ENCODE measurements at regions not wholly inside any gene's neighbourhood (a gene's known extent, or its start where the extent isn't known, plus 50 kb on each side); places are given as distances from the start of the nearest gene placed in this dataset.

- H3K9me3 Mint-ChIP-seq (ENCODE audit: low read depth) = no peaks in the 10 kb centered on the region
- ATAC-seq (no peak), DNase-seq (no peak)
- H3K4me3 Mint-ChIP-seq = no peak overlapping the region
- H3K4me1 Mint-ChIP-seq = no peaks in the 10 kb centered on the region
- H3K27me3 Mint-ChIP-seq = no peaks in the 10 kb centered on the region
- no peaks in the 10 kb centered on the region for H3K36me3 Mint-ChIP-seq
- no peak overlapping the region for H3K27ac Mint-ChIP-seq
- CTCF ChIA-PET = no interaction called here
Measured at GRCh38 chr12:41731061-41731460, 413.6 kb downstream of the GXYLT1 start.

- ATAC-seq = no peak
- H3K36me3 Mint-ChIP-seq = no peaks in the 10 kb centered on the region
Measured at GRCh38 chr12:41724216-41724615, 420.5 kb downstream of the GXYLT1 start.

GRCh38 chr12:41719214-41719613, 425.5 kb downstream of the GXYLT1 start:
- no peak for ATAC-seq
- no peaks in the 10 kb centered on the region for H3K4me1 Mint-ChIP-seq
- CTCF ChIA-PET = no interaction called here

More at GRCh38 chr12:41724216-41724615, 420.5 kb downstream of the GXYLT1 start:
- no peaks in the 10 kb centered on the region for H3K4me1 Mint-ChIP-seq
- CTCF ChIA-PET = no interaction called here
- DNase-seq = no peak
- no peak overlapping the region for H3K4me3 Mint-ChIP-seq
- no peaks in the 10 kb centered on the region for H3K27me3 Mint-ChIP-seq
- H3K27ac Mint-ChIP-seq = no peak overlapping the region
- no peaks in the 10 kb centered on the region for H3K9me3 Mint-ChIP-seq (ENCODE audit: low read depth)

GRCh38 chr12:41715256-41715655, 429.4 kb downstream of the GXYLT1 start:
- H3K27me3 Mint-ChIP-seq = no peaks in the 10 kb centered on the region
- DNase-seq = no peak
- no peak overlapping the region for H3K4me3 Mint-ChIP-seq
- no peaks in the 10 kb centered on the region for H3K36me3 Mint-ChIP-seq
- CTCF ChIA-PET = no interaction called here
- H3K27ac Mint-ChIP-seq = no peak overlapping the region
- no peaks in the 10 kb centered on the region for H3K4me1 Mint-ChIP-seq
- no peak for ATAC-seq
- H3K9me3 Mint-ChIP-seq (ENCODE audit: low read depth) = no peaks in the 10 kb centered on the region

More at GRCh38 chr12:41719214-41719613, 425.5 kb downstream of the GXYLT1 start:
- DNase-seq = no peak
- Mint-ChIP-seq H3K4me3 (no peak overlapping the region), H3K9me3 (ENCODE audit: low read depth) (no peaks in the 10 kb centered on the region), H3K27me3 (no peaks in the 10 kb centered on the region), H3K36me3 (no peaks in the 10 kb centered on the region), H3K27ac (no peak overlapping the region)

GRCh38 chr12:41709463-41710285, 435.0 kb downstream of the GXYLT1 start:
- ATAC-seq (no peak), DNase-seq (no peak)
- H3K27ac Mint-ChIP-seq = no peak overlapping the region
- no peaks in the 10 kb centered on the region for H3K9me3 Mint-ChIP-seq (ENCODE audit: low read depth)
- no peaks in the 10 kb centered on the region for H3K27me3 Mint-ChIP-seq
- CTCF ChIA-PET = no interaction called here
- no peak overlapping the region for H3K4me3 Mint-ChIP-seq
- H3K36me3 Mint-ChIP-seq = no peaks in the 10 kb centered on the region
- no peaks in the 10 kb centered on the region for H3K4me1 Mint-ChIP-seq

GRCh38 chr12:41709012-41709411, 435.7 kb downstream of the GXYLT1 start:
- H3K4me3 Mint-ChIP-seq = no peak overlapping the region
- no peak overlapping the region for H3K27ac Mint-ChIP-seq
- ATAC-seq (no peak), DNase-seq (no peak)
- no peaks in the 10 kb centered on the region for H3K36me3 Mint-ChIP-seq
- no peaks in the 10 kb centered on the region for H3K27me3 Mint-ChIP-seq
- H3K9me3 Mint-ChIP-seq (ENCODE audit: low read depth) = no peaks in the 10 kb centered on the region
- H3K4me1 Mint-ChIP-seq = no peaks in the 10 kb centered on the region
- CTCF ChIA-PET = no interaction called here

- H3K36me3 Mint-ChIP-seq = no peaks in the 10 kb centered on the region
- H3K9me3 Mint-ChIP-seq (ENCODE audit: low read depth) = no peaks in the 10 kb centered on the region
- DNase-seq = no peak
- no peak overlapping the region for H3K27ac Mint-ChIP-seq
- no peak for ATAC-seq
- CTCF ChIA-PET = no interaction called here
- no peak overlapping the region for H3K4me3 Mint-ChIP-seq
- no peaks in the 10 kb centered on the region for H3K4me1 Mint-ChIP-seq
- H3K27me3 Mint-ChIP-seq = no peaks in the 10 kb centered on the region
Measured at GRCh38 chr12:41706376-41706775, 438.3 kb downstream of the GXYLT1 start.

- H3K9me3 Mint-ChIP-seq (ENCODE audit: low read depth) = no peaks in the 10 kb centered on the region
- no peak for DNase-seq
Measured at GRCh38 chr12:41701943-41702601, 442.6 kb downstream of the GXYLT1 start.

GRCh38 chr12:41700940-41701339, 443.7 kb downstream of the GXYLT1 start:
- Mint-ChIP-seq H3K4me3 (no peak overlapping the region), H3K4me1 (no peaks in the 10 kb centered on the region), H3K36me3 (no peaks in the 10 kb centered on the region), H3K9me3 (ENCODE audit: low read depth) (no peaks in the 10 kb centered on the region), H3K27ac (no peak overlapping the region), H3K27me3 (no peaks in the 10 kb centered on the region)
- no peak for ATAC-seq
- DNase-seq = no peak
- CTCF ChIA-PET = no interaction called here

More at GRCh38 chr12:41701943-41702601, 442.6 kb downstream of the GXYLT1 start:
- no peaks in the 10 kb centered on the region for H3K4me1 Mint-ChIP-seq
- H3K4me3 Mint-ChIP-seq = no peak overlapping the region
- ATAC-seq = no peak
- CTCF ChIA-PET = no interaction called here
- no peaks in the 10 kb centered on the region for H3K36me3 Mint-ChIP-seq
- H3K27ac Mint-ChIP-seq = no peak overlapping the region
- no peaks in the 10 kb centered on the region for H3K27me3 Mint-ChIP-seq

- H3K27me3 Mint-ChIP-seq = no peaks in the 10 kb centered on the region
- DNase-seq (no peak), ATAC-seq (no peak)
- no peaks in the 10 kb centered on the region for H3K4me1 Mint-ChIP-seq
- no peak overlapping the region for H3K4me3 Mint-ChIP-seq
- H3K36me3 Mint-ChIP-seq = no peaks in the 10 kb centered on the region
- no peaks in the 10 kb centered on the region for H3K9me3 Mint-ChIP-seq (ENCODE audit: low read depth)
- H3K27ac Mint-ChIP-seq = no peak overlapping the region
- CTCF ChIA-PET = no interaction called here
Measured at GRCh38 chr12:41699658-41700057, 445.0 kb downstream of the GXYLT1 start.

- no peaks in the 10 kb centered on the region for H3K36me3 Mint-ChIP-seq
- no peaks in the 10 kb centered on the region for H3K27me3 Mint-ChIP-seq
- no peak overlapping the region for H3K4me3 Mint-ChIP-seq
- H3K4me1 Mint-ChIP-seq = no peaks in the 10 kb centered on the region
- CTCF ChIA-PET = no interaction called here
- no peak for DNase-seq
- ATAC-seq = no peak
- no peak overlapping the region for H3K27ac Mint-ChIP-seq
- H3K9me3 Mint-ChIP-seq (ENCODE audit: low read depth) = no peaks in the 10 kb centered on the region
Measured at GRCh38 chr12:41697161-41697560, 447.5 kb downstream of the GXYLT1 start.

GRCh38 chr12:41684997-41685396, 459.7 kb downstream of the GXYLT1 start:
- Mint-ChIP-seq H3K36me3 (no peaks in the 10 kb centered on the region), H3K9me3 (ENCODE audit: low read depth) (no peaks in the 10 kb centered on the region), H3K27me3 (no peaks in the 10 kb centered on the region), H3K27ac (no peak overlapping the region), H3K4me1 (no peaks in the 10 kb centered on the region), H3K4me3 (no peak overlapping the region)
- CTCF ChIA-PET = no interaction called here
- DNase-seq = no peak
- ATAC-seq = no peak

- no peak for ATAC-seq
- no peak overlapping the region for H3K27ac Mint-ChIP-seq
- no peaks in the 10 kb centered on the region for H3K27me3 Mint-ChIP-seq
- peaks cover 1% of the 10 kb centered on the region for H3K9me3 Mint-ChIP-seq (ENCODE audit: low read depth)
- no peak for DNase-seq
- CTCF ChIA-PET = no interaction called here
- no peaks in the 10 kb centered on the region for H3K4me1 Mint-ChIP-seq
- no peaks in the 10 kb centered on the region for H3K36me3 Mint-ChIP-seq
- no peak overlapping the region for H3K4me3 Mint-ChIP-seq
Measured at GRCh38 chr12:41683513-41684240, 461.0 kb downstream of the GXYLT1 start.

GRCh38 chr12:41683023-41683422, 461.7 kb downstream of the GXYLT1 start:
- ATAC-seq (no peak), DNase-seq (no peak)
- Mint-ChIP-seq H3K27me3 (no peaks in the 10 kb centered on the region), H3K27ac (no peak overlapping the region), H3K4me3 (no peak overlapping the region), H3K9me3 (ENCODE audit: low read depth) (peaks cover 5% of the 10 kb centered on the region), H3K4me1 (no peaks in the 10 kb centered on the region), H3K36me3 (no peaks in the 10 kb centered on the region)
- CTCF ChIA-PET = no interaction called here
